Large intestine (tissue), 3 donors: ENCODE measurements at regions not wholly inside any gene's neighbourhood (a gene's known extent, or its start where the extent isn't known, plus 50 kb on each side); places are given as distances from the start of the nearest gene placed in this dataset.
A peak's percentile ranks its signal among the peaks of the same experiment; 100 is the strongest.

ENCODE experiments used
- DNase-seq, 2 donors: peaks; one replicate each; pipeline versions ENCODE4 v3.0.0 to v3.0.0-alpha.2; 2013
- H3K27ac ChIP-seq: one replicate; pipeline ENCODE4 v1.5.1; 2013; ENCODE audit warnings: low read length
- H3K27me3 ChIP-seq: 2 replicates; pipeline ENCODE4 v1.6.1; 2013; ENCODE audit warnings: low read length; ENCODE audit not compliant: control insufficient read depth, insufficient read depth
- H3K36me3 ChIP-seq: 2 replicates; pipeline ENCODE4 v1.6.1; 2013; ENCODE audit warnings: low read length; ENCODE audit not compliant: control insufficient read depth, insufficient read depth
- H3K4me1 ChIP-seq: one replicate; pipeline ENCODE4 v1.6.1; 2013; ENCODE audit warnings: low read length; ENCODE audit not compliant: control insufficient read depth, insufficient read depth
- H3K4me3 ChIP-seq: one replicate; pipeline ENCODE4 v1.5.1; 2013; ENCODE audit warnings: low read length
- H3K9me3 ChIP-seq: one replicate; pipeline ENCODE4 v1.6.1; 2013; ENCODE audit warnings: mild to moderate bottlenecking, low read depth, low read length, moderate library complexity; ENCODE audit not compliant: control insufficient read depth
- WGBS: methylation state at CpG from one replicate; pipeline ENCODE4 v1.1.5; 2013; ENCODE audit warnings: low lambda C conversion rate; ENCODE audit not compliant: insufficient coverage; 5-methylcytosine and 5-hydroxymethylcytosine counted together

- Histone ChIP-seq H3K4me1 (no peaks in the 10 kb centered on the region), H3K27me3 (no peaks in the 10 kb centered on the region), H3K4me3 (no peak overlapping the region), H3K9me3 (no peaks in the 10 kb centered on the region), H3K36me3 (no peaks in the 10 kb centered on the region), H3K27ac (no peak overlapping the region)
- WGBS, result 94% methylated on average over 3 of the region's 3 CpGs
- DNase-seq, result no peak
Measured at GRCh38 chr1:177789956-177790355, 179.9 kb downstream of the SEC16B start.

GRCh38 chr1:177786176-177786745 is 183.6 kb downstream of the SEC16B start:
- H3K9me3 ChIP-seq, result no peaks in the 10 kb centered on the region
- WGBS, result 97% methylated on average over 3 of the region's 6 CpGs
- no peak overlapping the region for H3K27ac ChIP-seq
- no peaks in the 10 kb centered on the region for H3K4me1 ChIP-seq
- H3K4me3 ChIP-seq, result no peak overlapping the region
- no peaks in the 10 kb centered on the region for H3K36me3 ChIP-seq
- no peak for DNase-seq
- no peaks in the 10 kb centered on the region for H3K27me3 ChIP-seq

GRCh38 chr1:177784936-177785335 is 184.9 kb downstream of the SEC16B start:
- no peak for DNase-seq
- Histone ChIP-seq H3K4me1 (no peaks in the 10 kb centered on the region), H3K27me3 (no peaks in the 10 kb centered on the region), H3K9me3 (no peaks in the 10 kb centered on the region), H3K27ac (no peak overlapping the region), H3K36me3 (no peaks in the 10 kb centered on the region), H3K4me3 (no peak overlapping the region)
- no CpG with 5 or more reads among the region's 1 CpG for WGBS

- Histone ChIP-seq H3K4me3 (no peak overlapping the region), H3K27me3 (no peaks in the 10 kb centered on the region), H3K9me3 (no peaks in the 10 kb centered on the region), H3K27ac (no peak overlapping the region), H3K4me1 (no peaks in the 10 kb centered on the region), H3K36me3 (no peaks in the 10 kb centered on the region)
- no CpG with 5 or more reads among the region's 1 CpG for WGBS
- no peak for DNase-seq
Measured at GRCh38 chr1:177784409-177784808, 185.4 kb downstream of the SEC16B start.

- DNase-seq, result no peak
- no CpG with 5 or more reads among the region's 4 CpGs for WGBS
- no peaks in the 10 kb centered on the region for H3K9me3 ChIP-seq
- no peak overlapping the region for H3K4me3 ChIP-seq
- no peaks in the 10 kb centered on the region for H3K36me3 ChIP-seq
- H3K27ac ChIP-seq, result no peak overlapping the region
- no peaks in the 10 kb centered on the region for H3K4me1 ChIP-seq
- H3K27me3 ChIP-seq, result no peaks in the 10 kb centered on the region
Measured at GRCh38 chr1:177783051-177783450, 186.8 kb downstream of the SEC16B start.

- H3K27me3 ChIP-seq, result no peaks in the 10 kb centered on the region
- H3K9me3 ChIP-seq, result no peaks in the 10 kb centered on the region
- DNase-seq, result peak in 1 of 2 donors; percentile 27
- WGBS, result 0% methylated on average over 1 of the region's 5 CpGs
- no peaks in the 10 kb centered on the region for H3K4me1 ChIP-seq
- H3K27ac ChIP-seq, result no peak overlapping the region
- H3K4me3 ChIP-seq, result no peak overlapping the region
- H3K36me3 ChIP-seq, result no peaks in the 10 kb centered on the region
Measured at GRCh38 chr1:177780096-177780700, 189.7 kb downstream of the SEC16B start.

GRCh38 chr1:177779166-177779965 is 190.5 kb downstream of the SEC16B start:
- DNase-seq, result no peak
- H3K9me3 ChIP-seq, result no peaks in the 10 kb centered on the region
- H3K4me3 ChIP-seq, result no peak overlapping the region
- 60% methylated on average over 2 of the region's 10 CpGs for WGBS
- H3K36me3 ChIP-seq, result no peaks in the 10 kb centered on the region
- H3K4me1 ChIP-seq, result no peaks in the 10 kb centered on the region
- H3K27me3 ChIP-seq, result no peaks in the 10 kb centered on the region
- H3K27ac ChIP-seq, result no peak overlapping the region

- H3K9me3 ChIP-seq, result no peaks in the 10 kb centered on the region
- 83% methylated on average over 1 of the region's 4 CpGs for WGBS
Measured at GRCh38 chr1:177775924-177776323, 193.9 kb downstream of the SEC16B start.

GRCh38 chr1:177772386-177772960 is 197.4 kb downstream of the SEC16B start:
- WGBS, result 100% methylated on average over 1 of the region's 3 CpGs
- Histone ChIP-seq H3K4me1 (no peaks in the 10 kb centered on the region), H3K27me3 (no peaks in the 10 kb centered on the region), H3K9me3 (no peaks in the 10 kb centered on the region), H3K27ac (no peak overlapping the region), H3K36me3 (no peaks in the 10 kb centered on the region), H3K4me3 (no peak overlapping the region)
- no peak for DNase-seq

More at GRCh38 chr1:177775924-177776323, 193.9 kb downstream of the SEC16B start:
- H3K4me3 ChIP-seq, result no peak overlapping the region
- no peaks in the 10 kb centered on the region for H3K36me3 ChIP-seq
- DNase-seq, result no peak
- H3K27ac ChIP-seq, result no peak overlapping the region
- H3K27me3 ChIP-seq, result no peaks in the 10 kb centered on the region
- H3K4me1 ChIP-seq, result no peaks in the 10 kb centered on the region

- Histone ChIP-seq H3K4me3 (no peak overlapping the region), H3K27ac (no peak overlapping the region), H3K4me1 (no peaks in the 10 kb centered on the region), H3K36me3 (no peaks in the 10 kb centered on the region), H3K9me3 (no peaks in the 10 kb centered on the region), H3K27me3 (no peaks in the 10 kb centered on the region)
- no CpG with 5 or more reads among the region's 2 CpGs for WGBS
- no peak for DNase-seq
Measured at GRCh38 chr1:177771688-177772087, 198.2 kb downstream of the SEC16B start.
